Heart right ventricle (tissue), 16 donors: ENCODE measurements at regions not wholly inside any gene's neighbourhood (a gene's known extent, or its start where the extent isn't known, plus 50 kb on each side); places are given as distances from the start of the nearest gene placed in this dataset.

Experiments
- ATAC-seq, 8 donors: fragments of 200-7000 bp; cut with Tn5 transposase; one replicate each; pipeline ENCODE4 v1.9.1; 2020; ENCODE audit warnings: mild to moderate bottlenecking in 8 of 8, moderate library complexity in 8 of 8, moderate number of reproducible peaks in 1 of 8
- DNase-seq, 2 donors: peaks; one replicate each; pipeline ENCODE4 v3.0.0-alpha.2; 2020
- H3K27ac ChIP-seq, 10 donors: fragments of 200-600 bp; sonication (generic) in 2 of 10; one replicate each; pipeline versions ENCODE4 v1.5.0 to v1.8.0; 2020 to 2022; ENCODE audit warnings: mild to moderate bottlenecking in 3 of 10
- H3K27me3 ChIP-seq, 7 donors: fragments of 200-600 bp; one replicate each; pipeline ENCODE4 v1.8.0; 2021 to 2022; ENCODE audit warnings: mild to moderate bottlenecking in 2 of 7
- H3K36me3 ChIP-seq, 9 donors: fragments of 200-600 bp; sonication (generic) in 1 of 9; one replicate each; pipeline versions ENCODE4 v1.5.0 to v1.8.0; 2020 to 2022; ENCODE audit warnings: mild to moderate bottlenecking in 2 of 9
- H3K4me1 ChIP-seq, 9 donors: fragments of 200-600 bp; sonication (generic) in 1 of 9; one replicate each; pipeline versions ENCODE4 v1.5.0 to v1.8.0; 2020 to 2022; ENCODE audit warnings: mild to moderate bottlenecking in 4 of 9
- H3K4me3 ChIP-seq, 10 donors: fragments of 200-600 bp; sonication (generic) in 2 of 10; one replicate each; pipeline versions ENCODE4 v1.5.0 to v1.8.0; 2020 to 2022; ENCODE audit warnings: mild to moderate bottlenecking in 7 of 10, moderate library complexity in 2 of 10
- H3K9me3 ChIP-seq, 11 donors: fragments of 200-600 bp in 10 of 11; sonication (generic) in 2 of 11; one replicate each; pipeline versions ENCODE4 v1.5.0 to v1.8.0; 2013 to 2022; ENCODE audit warnings: mild to moderate bottlenecking in 2 of 11, control low read depth in 1 of 11, moderate library complexity in 1 of 11
- CTCF ChIP-seq, 9 donors: fragments of 200-600 bp; sonication (generic) in 2 of 9; IDR thresholded peaks; one replicate each; pipeline versions ENCODE4 v1.5.0 to v1.8.0; 2021 to 2022; ENCODE audit warnings: antibody characterized with exemption in 9 of 9, mild to moderate bottlenecking in 5 of 9, moderate library complexity in 1 of 9
- WGBS, 2 donors: extraction: QIAGEN DNeasy Blood & Tissue Kit; methylation state at CpG; one replicate each; pipeline ENCODE4 v1.1.7; 2013; ENCODE audit warnings: inconsistent platforms in 1 of 2; 5-methylcytosine and 5-hydroxymethylcytosine counted together
- intact Hi-C, 10 donors: fragments of 100-400 bp; cut with DNase I; formaldehyde crosslinking; loops; one replicate each; pipeline versions ENCODE4 v1.11.1 to v1.14.2; 2022
- donor health status: Arrhythmogenic right ventricular cardiomyopathy.
- donor health status: ischemic (EF 13 %, LVEDD 7.1; RV severe dilation, severe dysfunction).
- donor health status: healthy with polysubstance abuse.
- donor health status: DM: no; HTN: yes; CAD: no.
- donor health status: DM: no; HTN: no; CAD: no.
- donor health status: ischemic (EF 25% LVEDD 6.9; RV normal size, moderate dysfunction).
- donor health status: ischemic (EF 25% LVEDD 5.7; RV mildly dilated, moderate dysfunction).
- donor health status: healthy.
- donor health status: DM: yes; HTN: yes; CAD: no.
- donor health status: Ischemic cardiomyopathy.
- donor health status: ischemic (EF 35%, LVEDD 5.7; RV mildly dilated, moderate dysfunction).
- donor health status: nonischemic (EF 11% LVEDD 7.7; RV severe dilation, severe dysfunction).
- donor health status: DM: yes; HTN: yes; CAD: no.
- donor health status: PGD.
- donor health status: ischemic (EF 29% LVEDD 5.4; RV normal size, mild dysfunction).
- donor health status: nonischemic (EF 23%, LVEDD 6.1; RV moderate dilation, normal function).

- Histone ChIP-seq H3K27ac (no peak overlapping the region), H3K4me1 (no peaks in the 10 kb centered on the region), H3K4me3 (no peak overlapping the region), H3K27me3 (peaks cover 0 to 37% (median 18%) of the 10 kb centered on the region in 7 donors), H3K9me3 (peaks cover 0 to 12% (median 0%) of the 10 kb centered on the region in 11 donors), H3K36me3 (no peaks in the 10 kb centered on the region)
- intact Hi-C loops: no loop called here
- no peak for ATAC-seq
- no peak for DNase-seq
- 77% methylated on average over 6 of the region's 6 CpGs for WGBS, 2 donors
- no peak for TF ChIP-seq CTCF (IDR thresholded peaks at IDR 0.05)
These were observed 123.4 kb upstream of the C2CD4B start for GRCh38 chr15:62288361-62289017.

- H3K27ac ChIP-seq: no peak overlapping the region
- TF ChIP-seq CTCF (IDR thresholded peaks at IDR 0.05): no peak
- 85 to 89% methylated on average over 2 of the region's 2 CpGs for WGBS, 2 donors
- H3K36me3 ChIP-seq: no peaks in the 10 kb centered on the region
- intact Hi-C loops: no loop called here
- DNase-seq (no peak), ATAC-seq (no peak)
- H3K4me1 ChIP-seq: no peaks in the 10 kb centered on the region
- peaks cover 0 to 21% (median 0%) of the 10 kb centered on the region in 11 donors for H3K9me3 ChIP-seq
- no peak overlapping the region for H3K4me3 ChIP-seq
- H3K27me3 ChIP-seq: peaks cover 0 to 36% (median 17%) of the 10 kb centered on the region in 7 donors
These were observed 126.2 kb upstream of the C2CD4B start for GRCh38 chr15:62291262-62291661.

GRCh38 chr15:62296756-62297507 is 131.8 kb upstream of the C2CD4B start:
- intact Hi-C loops: no loop called here
- peaks cover 0 to 2% (median 0%) of the 10 kb centered on the region in 9 donors for H3K4me1 ChIP-seq
- no peaks in the 10 kb centered on the region for H3K36me3 ChIP-seq
- peaks cover 0 to 21% (median 0%) of the 10 kb centered on the region in 11 donors for H3K9me3 ChIP-seq
- H3K27ac ChIP-seq: no peak overlapping the region
- 52 to 68% methylated on average over 10 to 12 of the region's 12 CpGs for WGBS, 2 donors
- no peak for TF ChIP-seq CTCF (IDR thresholded peaks at IDR 0.05)
- ATAC-seq (no peak), DNase-seq (no peak)
- H3K4me3 ChIP-seq: no peak overlapping the region
- peaks cover 0 to 5% (median 0%) of the 10 kb centered on the region in 7 donors for H3K27me3 ChIP-seq

GRCh38 chr15:62297522-62297921 is 132.4 kb upstream of the C2CD4B start:
- intact Hi-C loops: no loop called here
- H3K9me3 ChIP-seq: peaks cover 0 to 16% (median 0%) of the 10 kb centered on the region in 11 donors
- DNase-seq: no peak
- no peak overlapping the region for H3K27ac ChIP-seq
- ATAC-seq: no peak
- H3K4me3 ChIP-seq: no peak overlapping the region
- TF ChIP-seq CTCF (IDR thresholded peaks at IDR 0.05): no peak
- WGBS, 2 donors: 97 to 98% methylated on average over 1 of the region's 1 CpG
- no peaks in the 10 kb centered on the region for H3K36me3 ChIP-seq
- H3K27me3 ChIP-seq: peaks cover 0 to 5% (median 0%) of the 10 kb centered on the region in 7 donors
- H3K4me1 ChIP-seq: peaks cover 0 to 6% (median 0%) of the 10 kb centered on the region in 9 donors
